GM12874 (cell line): ENCODE measurements at regions not wholly inside any gene's neighbourhood (a gene's known extent, or its start where the extent isn't known, plus 50 kb on each side); places are given as distances from the start of the nearest gene placed in this dataset.

ENCODE experiments used
- TF ChIP-seq, protein P1 (sequence below): IDR thresholded peaks from 2 replicates; pipeline ENCODE4 v1.5.1; 2011; ENCODE audit warnings: low read depth, mild to moderate bottlenecking, control low read depth, low read length, moderate library complexity; ENCODE audit not compliant: insufficient read depth

DNA sequence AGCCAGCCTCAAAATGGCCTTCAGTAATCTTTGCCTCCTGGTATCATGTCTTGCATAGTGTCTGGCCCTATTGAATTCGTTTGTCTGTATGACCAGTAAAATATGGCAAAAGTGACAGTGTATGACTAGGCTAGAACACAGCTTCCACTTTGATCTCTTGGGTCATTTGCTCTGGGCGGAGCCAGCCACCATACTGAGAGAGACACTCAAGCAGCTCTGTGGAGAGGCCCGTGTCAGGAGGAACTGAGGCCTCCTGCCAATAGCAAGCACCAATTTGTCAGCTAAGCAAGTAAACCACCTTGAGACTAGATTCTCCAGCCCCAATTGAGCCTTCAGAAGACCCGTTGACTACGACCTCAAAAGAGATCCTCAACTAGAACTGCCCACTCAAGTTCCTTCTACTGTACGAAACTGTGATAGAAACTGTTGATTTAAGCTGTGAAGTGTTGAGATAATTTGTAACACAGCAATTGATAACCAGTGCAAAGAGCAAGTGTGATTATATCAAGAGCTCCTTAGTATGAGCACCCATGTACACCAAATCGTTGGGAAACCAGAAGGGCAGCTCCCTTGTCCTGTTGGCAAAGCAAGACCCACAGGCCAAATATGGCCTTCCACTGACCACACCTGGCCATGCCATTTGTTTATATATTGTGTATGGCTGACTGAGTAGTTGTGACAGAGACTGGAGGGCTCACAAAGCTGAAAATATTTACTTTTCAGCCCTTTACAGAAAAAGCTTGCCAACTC, 52.7 kb upstream of the SERBP1 start:
- TF ChIP-seq, protein P1, sequence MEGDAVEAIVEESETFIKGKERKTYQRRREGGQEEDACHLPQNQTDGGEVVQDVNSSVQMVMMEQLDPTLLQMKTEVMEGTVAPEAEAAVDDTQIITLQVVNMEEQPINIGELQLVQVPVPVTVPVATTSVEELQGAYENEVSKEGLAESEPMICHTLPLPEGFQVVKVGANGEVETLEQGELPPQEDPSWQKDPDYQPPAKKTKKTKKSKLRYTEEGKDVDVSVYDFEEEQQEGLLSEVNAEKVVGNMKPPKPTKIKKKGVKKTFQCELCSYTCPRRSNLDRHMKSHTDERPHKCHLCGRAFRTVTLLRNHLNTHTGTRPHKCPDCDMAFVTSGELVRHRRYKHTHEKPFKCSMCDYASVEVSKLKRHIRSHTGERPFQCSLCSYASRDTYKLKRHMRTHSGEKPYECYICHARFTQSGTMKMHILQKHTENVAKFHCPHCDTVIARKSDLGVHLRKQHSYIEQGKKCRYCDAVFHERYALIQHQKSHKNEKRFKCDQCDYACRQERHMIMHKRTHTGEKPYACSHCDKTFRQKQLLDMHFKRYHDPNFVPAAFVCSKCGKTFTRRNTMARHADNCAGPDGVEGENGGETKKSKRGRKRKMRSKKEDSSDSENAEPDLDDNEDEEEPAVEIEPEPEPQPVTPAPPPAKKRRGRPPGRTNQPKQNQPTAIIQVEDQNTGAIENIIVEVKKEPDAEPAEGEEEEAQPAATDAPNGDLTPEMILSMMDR = no peak

DNA sequence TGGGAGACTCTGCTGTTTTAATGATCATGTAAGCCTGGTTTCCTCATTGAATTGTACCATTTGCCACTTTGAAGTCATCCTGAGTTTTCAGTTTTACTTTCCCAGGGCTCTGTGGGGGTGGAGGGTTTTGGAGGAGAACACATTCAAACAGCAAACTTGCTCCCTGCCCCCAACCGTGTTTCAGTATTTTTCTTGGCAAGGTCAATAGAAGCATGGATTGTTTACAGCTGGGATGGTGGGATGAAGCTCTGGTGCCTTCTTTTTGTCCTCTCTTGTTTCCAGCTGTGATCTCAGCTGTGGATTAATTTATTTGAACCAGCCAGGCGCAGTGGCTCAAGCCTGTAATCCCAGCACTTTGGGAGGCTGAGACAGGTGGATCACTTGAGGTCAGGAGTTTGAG, 54.3 kb upstream of the SERBP1 start:
- TF ChIP-seq, protein P1 = no peak

DNA sequence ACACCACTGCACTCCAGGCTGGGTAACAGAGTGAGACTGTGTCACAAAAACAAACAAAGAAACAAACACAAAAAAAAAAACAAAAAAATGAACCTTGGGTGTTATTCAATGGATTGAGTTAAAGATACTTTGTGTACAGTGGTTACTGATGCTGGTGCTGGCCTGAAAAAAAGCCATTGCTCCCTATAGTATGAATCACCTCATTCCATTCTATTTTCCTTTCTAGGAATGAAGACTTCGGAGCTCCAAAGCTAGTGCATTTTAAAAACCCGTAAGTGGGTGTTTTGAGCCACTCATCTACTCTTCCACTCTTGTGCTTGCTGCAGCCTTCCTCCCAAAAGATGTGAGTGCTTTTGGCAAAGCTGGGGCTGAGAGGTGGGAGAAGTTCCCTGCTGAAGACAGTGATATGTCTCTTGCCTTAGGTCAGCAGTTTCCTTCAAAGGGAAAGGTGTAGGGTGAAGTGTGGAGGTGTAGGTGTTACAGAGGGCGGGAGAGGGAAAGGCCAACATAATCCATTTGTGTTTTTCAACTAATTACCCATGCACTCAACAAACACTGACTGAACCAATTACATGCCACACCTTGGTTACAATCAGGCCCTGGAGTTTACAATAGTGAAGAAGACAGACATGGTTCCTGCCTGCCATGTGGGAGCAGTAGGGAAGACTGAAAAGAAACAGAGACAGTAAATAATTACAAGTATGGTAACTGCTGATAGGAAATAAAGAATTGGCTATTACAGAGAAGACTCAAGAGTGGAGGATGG, 55.0 kb upstream of the SERBP1 start:
- TF ChIP-seq, protein P1 = no peak

DNA sequence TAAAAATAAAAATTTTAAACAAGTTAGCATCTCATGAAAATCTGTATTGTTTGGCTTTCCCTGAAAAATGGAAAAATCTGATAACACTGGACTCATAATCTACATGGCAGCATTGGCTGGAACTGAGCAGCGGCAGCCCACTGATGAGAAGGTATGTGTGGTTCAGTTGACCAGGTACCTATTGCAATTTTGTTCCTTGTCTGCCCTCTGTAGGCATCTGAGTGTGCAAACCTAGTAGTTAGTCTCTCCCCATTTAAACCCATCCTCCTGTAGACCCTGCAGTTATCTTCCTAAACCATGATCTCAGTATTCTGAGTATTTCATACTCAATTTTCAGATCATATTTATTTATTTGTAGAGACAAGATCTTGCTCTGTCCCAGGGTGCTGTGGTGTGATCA, 59.4 kb upstream of the SERBP1 start:
- TF ChIP-seq, protein P1 = 0 out of 2 replicates have a peak, but pooled peaks have one; percentile 20

DNA sequence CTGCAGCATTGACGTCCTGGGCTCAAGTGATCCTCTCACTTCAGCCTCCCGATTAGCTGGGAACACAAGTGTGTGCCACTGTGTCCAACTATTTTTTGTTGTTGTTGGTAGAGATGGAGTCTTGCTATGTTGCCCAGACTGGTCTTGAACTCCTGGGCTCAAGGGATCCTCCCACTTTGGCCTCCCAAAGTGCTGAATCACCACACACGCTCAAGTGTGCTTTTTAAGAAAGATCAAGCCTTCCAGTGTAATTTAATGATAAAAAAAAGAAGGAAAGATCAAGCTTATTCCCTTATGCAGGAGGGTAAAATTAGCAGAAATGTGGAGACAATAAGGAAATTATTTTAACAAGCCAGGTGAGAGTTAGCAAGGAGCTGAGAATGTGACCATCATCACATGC, 61.1 kb upstream of the SERBP1 start:
- TF ChIP-seq, protein P1 = no peak

DNA sequence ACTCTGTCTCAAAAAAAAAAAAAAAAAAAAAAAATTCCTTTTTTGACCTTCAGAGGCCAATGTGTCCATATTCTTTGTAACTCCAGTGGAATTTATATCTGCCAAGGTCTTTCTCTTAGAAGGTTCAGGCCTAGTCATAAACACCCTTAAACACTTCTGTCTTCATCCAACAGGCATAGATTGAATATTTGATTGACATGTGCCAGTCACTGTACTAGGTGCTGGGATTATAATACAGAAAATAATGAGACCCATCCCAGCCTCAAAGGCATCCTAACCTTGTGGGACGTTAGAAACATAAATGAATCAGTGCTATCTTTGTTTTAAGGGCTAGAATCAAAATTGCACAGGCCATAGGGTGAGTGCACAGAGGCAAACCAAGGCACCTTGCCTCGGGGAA, 62.9 kb upstream of the SERBP1 start:
- TF ChIP-seq, protein P1 = no peak

DNA sequence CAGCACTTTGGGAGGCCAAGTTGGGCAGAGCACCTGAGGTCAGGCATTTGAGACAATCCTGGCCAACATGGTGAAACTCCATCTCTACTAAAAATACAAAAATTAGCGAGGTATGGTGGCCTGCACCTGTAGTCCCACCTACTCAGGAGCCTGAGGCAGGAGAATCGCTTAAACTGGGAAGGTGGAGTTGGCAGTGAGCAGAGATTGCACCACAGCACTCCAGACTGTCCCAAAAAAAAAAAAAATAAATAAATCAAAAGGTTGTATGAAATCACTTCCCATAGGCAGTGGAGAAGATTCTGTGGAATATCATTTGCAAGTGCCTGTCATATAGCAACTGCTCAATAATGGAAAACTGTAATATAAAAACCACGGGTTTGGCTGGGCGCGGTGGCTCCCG, 65.1 kb upstream of the SERBP1 start:
- TF ChIP-seq, protein P1 = no peak
